DND-41 (cell line): ENCODE measurements at regions not wholly inside any gene's neighbourhood (a gene's known extent, or its start where the extent isn't known, plus 50 kb on each side); places are given as distances from the start of the nearest gene placed in this dataset.

Experiments used
- EZH2 ChIP-seq: IDR thresholded peaks from 3 replicates; pipeline ENCODE4 v1.6.1; 2012; ENCODE audit warnings: borderline replicate concordance, low read depth, mild to moderate bottlenecking, moderate library complexity, low read length, inconsistent platforms; ENCODE audit not compliant: severe bottlenecking
- TF ChIP-seq, protein P1 (sequence below): IDR thresholded peaks from 2 replicates; pipeline ENCODE4 v1.5.1; 2012; ENCODE audit warnings: borderline replicate concordance, low read length, moderate library complexity, mild to moderate bottlenecking; ENCODE audit not compliant: poor library complexity, severe bottlenecking; ENCODE audit errors: extremely low read depth

DNA sequence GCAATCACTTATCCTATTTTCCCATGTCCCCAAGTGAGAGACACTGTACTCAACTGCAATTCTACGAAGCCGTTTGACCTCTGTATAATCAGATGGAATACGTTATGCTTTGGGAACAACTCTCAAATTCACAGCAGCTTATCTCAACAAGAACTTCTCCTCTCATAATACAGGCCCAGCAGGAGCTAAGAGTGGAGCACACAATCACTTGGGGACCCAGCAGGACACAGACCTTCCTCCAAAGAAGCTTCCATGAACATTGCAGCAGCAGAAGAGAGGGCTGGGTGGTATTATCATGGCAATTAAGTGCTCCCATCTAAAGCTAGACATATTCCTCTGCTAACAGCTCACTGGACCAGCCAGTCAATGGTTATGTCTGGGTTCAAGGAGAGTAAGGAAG lies 428.3 kb upstream of the MIR17HG start:
- TF ChIP-seq, protein P1, sequence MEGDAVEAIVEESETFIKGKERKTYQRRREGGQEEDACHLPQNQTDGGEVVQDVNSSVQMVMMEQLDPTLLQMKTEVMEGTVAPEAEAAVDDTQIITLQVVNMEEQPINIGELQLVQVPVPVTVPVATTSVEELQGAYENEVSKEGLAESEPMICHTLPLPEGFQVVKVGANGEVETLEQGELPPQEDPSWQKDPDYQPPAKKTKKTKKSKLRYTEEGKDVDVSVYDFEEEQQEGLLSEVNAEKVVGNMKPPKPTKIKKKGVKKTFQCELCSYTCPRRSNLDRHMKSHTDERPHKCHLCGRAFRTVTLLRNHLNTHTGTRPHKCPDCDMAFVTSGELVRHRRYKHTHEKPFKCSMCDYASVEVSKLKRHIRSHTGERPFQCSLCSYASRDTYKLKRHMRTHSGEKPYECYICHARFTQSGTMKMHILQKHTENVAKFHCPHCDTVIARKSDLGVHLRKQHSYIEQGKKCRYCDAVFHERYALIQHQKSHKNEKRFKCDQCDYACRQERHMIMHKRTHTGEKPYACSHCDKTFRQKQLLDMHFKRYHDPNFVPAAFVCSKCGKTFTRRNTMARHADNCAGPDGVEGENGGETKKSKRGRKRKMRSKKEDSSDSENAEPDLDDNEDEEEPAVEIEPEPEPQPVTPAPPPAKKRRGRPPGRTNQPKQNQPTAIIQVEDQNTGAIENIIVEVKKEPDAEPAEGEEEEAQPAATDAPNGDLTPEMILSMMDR, result no peak
- TF ChIP-seq EZH2, result no peak
